Stromal cell of bone marrow (primary cell): ENCODE measurements at regions not wholly inside any gene's neighbourhood (a gene's known extent, or its start where the extent isn't known, plus 50 kb on each side); places are given as distances from the start of the nearest gene placed in this dataset.
"Not testable (repeated sequence)": the region's sequence is repeated elsewhere in the genome, so short reads cannot be mapped to it uniquely, and the experiment has no call there.

ENCODE experiments used
- DNase-seq: peaks from one replicate; pipeline ENCODE4 v3.0.0-alpha.2; 2012; ENCODE audit warnings: low read depth

GRCh38 chr21:24514081-24514733 is 1093.1 kb downstream of the MRPL39 start:
- DNase-seq: no peak

DNA sequence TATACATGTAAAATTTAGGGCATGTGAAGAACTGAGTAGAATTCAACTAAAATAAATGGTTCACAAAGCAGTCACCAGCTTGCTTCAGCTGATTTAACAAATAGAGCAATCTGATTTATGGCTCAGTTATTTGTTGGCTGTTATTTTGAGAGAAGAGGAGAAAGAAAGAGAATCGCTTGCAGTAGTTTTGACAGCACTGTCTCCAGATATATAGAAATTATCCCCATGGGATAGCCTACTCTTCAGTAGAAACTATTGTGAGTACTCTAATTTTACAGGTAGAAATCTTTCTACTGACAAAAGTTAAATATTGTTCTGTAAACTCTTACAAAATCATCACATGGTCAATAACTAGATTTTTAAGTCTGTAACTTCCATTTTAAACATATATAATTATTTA is 1098.2 kb downstream of the MRPL39 start:
- no peak for DNase-seq

GRCh38 chr21:24486973-24487372 is 1120.3 kb downstream of the MRPL39 start:
- DNase-seq: no peak

DNA sequence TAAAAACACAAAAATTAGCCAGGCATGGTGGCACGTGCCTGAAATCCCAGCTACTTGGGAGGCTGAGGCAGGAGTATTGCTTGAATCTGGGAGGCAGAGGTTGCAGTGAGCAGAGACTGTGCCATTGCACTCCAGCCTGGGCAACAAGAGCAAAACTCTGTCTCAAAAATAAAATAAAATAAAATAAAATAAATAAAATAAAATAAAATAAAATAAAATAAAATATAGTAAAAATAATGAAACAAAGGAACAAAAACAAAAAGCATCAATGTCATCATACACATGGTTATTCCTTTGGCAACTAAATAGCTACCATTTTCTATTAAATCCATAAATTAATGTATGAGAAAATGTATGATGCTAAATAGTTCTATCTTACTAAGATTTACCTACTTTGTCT is 1123.9 kb downstream of the MRPL39 start:
- not testable (repeated sequence) for DNase-seq

DNA sequence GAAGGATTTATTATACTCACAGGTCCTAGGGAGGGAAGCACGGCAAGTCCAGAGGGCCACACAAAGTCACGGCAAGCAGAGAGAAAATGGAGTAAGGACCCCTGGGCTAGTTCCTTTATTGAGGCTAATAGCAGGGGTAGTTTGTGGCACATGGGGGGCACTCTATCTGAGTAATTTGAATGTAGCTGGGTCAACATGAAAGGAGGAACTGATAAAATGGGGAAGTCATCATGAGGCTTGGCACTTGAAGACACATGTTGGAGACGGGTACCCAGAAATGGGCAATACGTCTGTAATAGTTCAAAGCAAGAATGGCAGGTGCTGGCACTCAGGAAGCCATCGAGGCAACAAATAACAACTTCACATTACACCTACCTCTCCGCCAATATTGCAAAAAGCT is 1136.4 kb downstream of the MRPL39 start:
- no peak for DNase-seq

DNA sequence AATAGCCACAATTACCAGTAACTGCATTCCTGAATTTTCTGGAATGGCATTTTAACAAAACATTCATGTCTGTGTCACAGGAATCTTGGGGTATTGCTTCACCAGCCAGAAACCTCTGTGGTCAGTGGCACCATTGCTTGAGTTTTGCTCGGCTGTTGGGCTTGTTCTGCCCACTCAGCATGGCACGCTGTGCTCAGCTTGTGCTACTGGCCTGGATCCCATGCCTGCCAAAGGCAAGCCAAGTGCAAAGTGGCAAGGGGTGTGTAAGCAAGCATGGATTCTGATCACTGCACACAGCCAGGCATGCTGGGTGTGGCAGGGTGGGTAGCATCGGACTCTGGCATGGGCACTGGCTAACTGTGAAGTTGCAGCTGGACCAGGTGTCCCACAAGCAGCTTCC is 1150.9 kb downstream of the MRPL39 start:
- no peak for DNase-seq

- no peak for DNase-seq
These were observed 1157.2 kb downstream of the MRPL39 start for GRCh38 chr21:24450119-24450518.

DNA sequence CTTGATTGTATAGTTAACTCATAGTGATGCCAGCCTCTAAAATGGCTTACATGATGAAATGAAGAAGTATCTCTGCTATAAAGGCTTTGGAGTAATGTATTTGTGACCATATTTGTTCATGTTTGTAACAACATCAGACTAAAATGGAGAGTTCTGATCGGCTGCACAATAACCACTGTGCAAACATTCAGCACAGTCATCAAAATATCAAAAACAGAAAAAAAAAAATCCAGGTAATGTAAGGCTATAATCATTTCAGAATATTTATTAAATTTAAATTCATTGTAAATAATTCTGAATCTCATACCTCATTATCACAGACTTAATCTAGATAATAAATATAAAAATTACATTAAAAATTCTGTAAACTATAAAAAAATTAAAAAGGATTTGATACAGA is 1161.8 kb downstream of the MRPL39 start:
- DNase-seq: no peak

GRCh38 chr21:24444736-24445135 is 1162.5 kb downstream of the MRPL39 start:
- DNase-seq: no peak

DNA sequence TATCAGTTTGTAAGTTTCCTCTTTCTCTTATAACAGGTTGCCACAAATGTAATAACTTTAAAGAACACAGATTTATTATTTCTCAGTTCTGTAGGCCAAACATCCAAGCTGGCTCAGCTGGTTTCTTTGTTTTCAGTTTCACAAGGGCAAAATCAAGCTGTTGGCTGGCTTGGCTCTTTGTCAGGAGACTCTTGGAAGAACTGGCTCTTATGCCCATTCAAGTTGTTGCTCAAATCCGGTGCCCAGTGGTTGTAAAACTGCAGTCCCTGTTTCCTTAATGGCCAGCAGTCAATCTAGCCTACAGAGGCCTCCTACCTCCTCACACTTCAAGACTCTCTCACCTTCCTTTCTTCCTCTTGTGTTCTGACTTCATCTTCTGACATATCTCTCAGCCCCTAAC is 1171.0 kb downstream of the MRPL39 start:
- DNase-seq: no peak

DNA sequence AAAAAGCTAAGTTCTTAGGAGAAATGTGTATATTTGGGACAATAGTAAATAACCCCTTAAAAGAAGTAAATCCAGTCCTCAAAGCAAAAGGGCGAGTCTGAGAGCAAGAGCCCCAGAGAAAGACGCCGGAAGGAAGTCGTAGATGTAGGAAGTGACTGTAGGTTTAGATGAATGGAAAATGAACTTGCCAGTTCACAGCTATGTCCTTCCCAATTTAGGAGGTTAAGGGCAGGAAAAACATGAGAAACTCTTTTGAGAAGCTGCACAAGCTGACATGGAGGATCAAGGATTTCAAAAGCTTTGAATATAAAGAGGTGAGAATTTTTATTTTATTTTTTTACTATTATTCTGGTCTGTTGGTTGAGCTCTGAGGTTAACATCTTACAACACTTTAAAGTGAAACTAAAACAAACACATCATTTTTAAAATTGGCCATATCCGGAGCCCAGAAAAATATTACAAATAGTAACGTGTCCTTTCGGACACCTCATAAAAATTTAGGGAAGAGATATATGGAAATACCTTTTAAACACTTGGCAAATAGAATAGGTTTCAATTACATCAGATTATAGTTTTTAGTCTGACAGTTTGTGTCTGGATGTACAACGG is 1178.6 kb downstream of the MRPL39 start:
- no peak for DNase-seq

DNA sequence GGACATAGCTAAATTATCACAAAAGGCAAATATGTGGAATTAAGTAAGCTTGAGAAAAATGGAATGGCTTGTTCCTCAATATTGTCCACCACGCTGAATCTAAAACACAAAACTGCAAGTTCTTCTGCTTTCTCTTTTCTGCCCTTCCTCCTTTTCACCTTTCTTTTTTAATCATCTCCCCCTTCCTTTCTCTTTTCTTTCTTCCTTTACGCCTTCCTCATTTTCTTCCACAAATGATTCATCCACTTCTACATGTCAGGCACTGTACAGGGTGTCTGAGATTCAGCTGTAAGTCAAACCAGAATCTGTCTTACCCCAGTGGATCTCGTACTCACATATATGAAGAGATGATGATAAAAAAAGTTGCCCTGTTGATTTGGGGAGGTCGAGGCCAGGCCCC is 1182.5 kb downstream of the MRPL39 start:
- DNase-seq: no peak

DNA sequence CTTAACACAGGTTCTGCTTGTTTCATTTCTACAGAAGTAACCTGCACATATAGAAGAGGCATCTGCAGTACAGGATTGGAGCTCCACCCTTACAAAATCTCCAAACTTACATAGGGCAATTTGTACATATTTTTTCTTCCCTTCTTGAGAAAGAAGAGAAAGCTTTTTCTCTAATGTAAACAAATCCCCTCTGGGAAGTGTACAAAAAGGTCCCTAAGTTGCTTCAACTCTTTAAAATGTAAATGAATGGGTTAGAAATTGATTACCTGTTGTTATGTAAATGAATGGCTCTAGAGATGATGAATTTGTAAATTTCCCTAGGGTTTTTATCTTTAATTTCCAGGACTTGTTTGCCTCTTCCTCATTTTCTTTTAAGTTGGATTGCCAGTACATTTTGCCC is 1183.7 kb downstream of the MRPL39 start:
- no peak for DNase-seq

DNA sequence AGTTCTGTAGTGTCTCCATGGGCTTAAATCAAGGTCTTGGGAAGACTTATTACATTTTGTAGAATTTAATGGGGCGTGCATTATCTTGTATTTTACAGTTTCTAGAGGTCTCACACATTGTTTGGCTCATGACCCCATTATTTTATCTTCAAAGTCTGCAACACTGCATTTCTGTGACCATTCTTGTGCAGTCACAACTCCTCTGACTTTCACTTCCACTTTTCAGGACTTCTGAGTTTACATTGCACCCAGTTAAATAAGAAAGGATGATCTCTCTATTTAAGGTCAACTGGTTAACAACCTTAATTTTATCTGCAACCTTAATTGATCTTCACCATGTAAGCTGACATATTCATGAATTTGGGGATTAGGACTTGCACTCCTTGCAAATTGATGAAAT is 1186.6 kb downstream of the MRPL39 start:
- no peak for DNase-seq

DNA sequence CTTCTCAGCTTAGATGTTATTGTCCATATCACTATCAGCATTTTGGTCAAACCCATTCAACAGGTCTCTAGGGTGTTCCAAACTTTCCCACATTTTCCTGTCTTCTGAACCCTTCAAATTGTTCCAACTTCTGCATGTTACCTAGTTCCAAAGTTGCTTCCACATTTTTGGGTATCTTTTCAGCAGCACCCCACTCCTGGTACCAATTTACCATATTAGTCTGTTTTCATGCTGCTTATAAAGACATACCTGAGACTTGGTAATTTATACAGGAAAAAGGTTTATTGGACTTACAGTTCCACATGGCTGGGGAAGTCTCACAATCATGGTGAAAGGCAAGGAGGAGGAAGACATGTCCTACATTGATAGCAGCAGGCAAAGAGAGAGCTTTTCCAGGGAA is 1187.6 kb downstream of the MRPL39 start:
- DNase-seq: not testable (repeated sequence)

- DNase-seq: no peak
These were observed 1188.6 kb downstream of the MRPL39 start for GRCh38 chr21:24418671-24419070.

- DNase-seq: no peak
These were observed 1195.9 kb downstream of the MRPL39 start for GRCh38 chr21:24411429-24411828.

GRCh38 chr21:24403221-24403620 is 1204.1 kb downstream of the MRPL39 start:
- no peak for DNase-seq

GRCh38 chr21:24395320-24395923 is 1211.9 kb downstream of the MRPL39 start:
- DNase-seq: no peak

- DNase-seq: no peak
These were observed 1232.1 kb downstream of the MRPL39 start for GRCh38 chr21:24375201-24375600.

- no peak for DNase-seq
These were observed 1234.8 kb downstream of the MRPL39 start for GRCh38 chr21:24372506-24372905.

- DNase-seq: no peak
These were observed 1237.5 kb downstream of the MRPL39 start for GRCh38 chr21:24369746-24370145.

DNA sequence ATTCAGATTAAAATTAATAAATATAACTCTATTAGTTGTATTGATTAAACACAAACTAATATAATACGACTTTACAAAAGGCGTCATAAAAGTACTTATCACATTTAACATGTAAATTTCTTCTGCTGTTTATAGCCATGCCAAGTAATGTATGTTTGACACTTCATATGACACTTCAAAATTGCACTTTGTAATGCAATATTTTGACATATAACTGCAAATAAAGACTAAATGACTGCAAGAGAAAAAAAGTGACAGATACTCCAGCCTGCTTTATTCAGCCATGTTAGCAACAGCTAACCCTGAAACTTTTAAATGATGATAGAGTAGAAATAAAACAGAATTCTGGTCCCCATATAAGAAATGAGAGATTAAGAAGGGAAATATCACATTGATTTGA is 1238.0 kb downstream of the MRPL39 start:
- DNase-seq: no peak

- DNase-seq: no peak
These were observed 1239.3 kb downstream of the MRPL39 start for GRCh38 chr21:24367936-24368335.
